ENCODE measurements at regions not wholly inside any gene's neighbourhood (a gene's known extent, or its start where the extent isn't known, plus 50 kb on each side); places are given as distances from the start of the nearest gene placed in this dataset.

GRCh38 chr2:12556762-12557161, 160.0 kb upstream of the TRIB2 start:
- CTCF ChIA-PET = interaction anchor here (1.2 to 1.7 kb wide), 2 partner anchors 8 to 10 kb away, joined by 3 read pairs; no protein-coding TSS in a partner anchor
- RAD21 ChIA-PET (ENCODE audit: low non-redundant PET in 1 of 2, low total read pairs in 2 of 2, uncharacterized antibody in 2 of 2, unreplicated experiment in 2 of 2) = no interaction called here
- POLR2A ChIA-PET = no interaction called here

More at GRCh38 chr2:12556762-12557161, 160.0 kb upstream of the TRIB2 start:
- no peaks in the 10 kb centered on the region for H4K20me1 ChIP-seq (ENCODE audit: insufficient read depth)
- DNase-seq (ENCODE audit: low read depth, low spot score) = no peak
- no peak overlapping the region for H3K9ac ChIP-seq (ENCODE audit: low read length)
- H3K9me2 ChIP-seq (ENCODE audit: insufficient read depth) = no peaks in the 10 kb centered on the region
- no peaks in the 10 kb centered on the region for H3K79me2 ChIP-seq (ENCODE audit: insufficient read depth, low read length)
- no TSS peak for BruUV-seq (replicated peaks)
- intact Hi-C loops (cut with micrococcal nuclease) = no loop called here
- no peaks in the 10 kb centered on the region for H3K27me3 ChIP-seq (ENCODE audit: insufficient read depth, low read length)
- H3K4me3 ChIP-seq (replicated peaks in 1 of 2; ENCODE audit: low read depth in 1 of 2, low read length in 2 of 2) = no peak overlapping the region
- H3K9me3 ChIP-seq (ENCODE audit: control insufficient read depth in 1 of 2, insufficient read depth in 1 of 2, low read depth in 1 of 2, low read length in 2 of 2) = no peaks in the 10 kb centered on the region
- no peak for ATAC-seq
- no peak overlapping the region for H2AFZ ChIP-seq (ENCODE audit: low read depth, low read length, poor library complexity, severe bottlenecking)
- H3K27ac ChIP-seq (ENCODE audit: low read depth, low read length) = no peak overlapping the region
- TF ChIP-seq YY1 (IDR thresholded peaks at IDR 0.05; ENCODE audit: extremely low read depth, insufficient replicate concordance, low read depth, low read length) = no peak
- no peak for TF ChIP-seq JUND (IDR thresholded peaks at IDR 0.05)
- TF ChIP-seq POLR2A (IDR thresholded peaks at IDR 0.05; ENCODE audit: borderline replicate concordance, extremely low read depth, insufficient read depth, insufficient read length) = no peak
- TF ChIP-seq MAX (IDR thresholded peaks at IDR 0.05) = no peak
- no peak for TF ChIP-seq ELF1 (IDR thresholded peaks at IDR 0.05; ENCODE audit: borderline replicate concordance, low read depth)
- no peak for TF ChIP-seq SRF (IDR thresholded peaks at IDR 0.05; ENCODE audit: low read depth)
- TF ChIP-seq SIN3A (IDR thresholded peaks at IDR 0.05; ENCODE audit: low read depth) = no peak
- TF ChIP-seq EZH2 (IDR thresholded peaks at IDR 0.05) = no peak
- TF ChIP-seq ATF3 (IDR thresholded peaks at IDR 0.05) = no peak
- no peak for TF ChIP-seq ZBTB33 (IDR thresholded peaks at IDR 0.05; ENCODE audit: extremely low read depth, insufficient replicate concordance, low read length)
- no peak overlapping the region for H3K4me2 ChIP-seq (ENCODE audit: low read length)
- peaks cover 4% of the 10 kb centered on the region in 2 experiments; a peak in 3 of 4 replicates for H3K4me1 ChIP-seq (ENCODE audit: control insufficient read depth in 1 of 2, insufficient read depth in 2 of 2, low read length in 2 of 2)
- H3K36me3 ChIP-seq (ENCODE audit: control insufficient read depth in 1 of 2, insufficient read depth in 2 of 2, low read length in 2 of 2) = no peaks in the 10 kb centered on the region
